HG02870 (cell line): ENCODE measurements at regions not wholly inside any gene's neighbourhood (a gene's known extent, or its start where the extent isn't known, plus 50 kb on each side); places are given as distances from the start of the nearest gene placed in this dataset.
"Not testable (repeated sequence)": the region's sequence is repeated elsewhere in the genome, so short reads cannot be mapped to it uniquely, and the experiment has no call there.

Experiments
- ATAC-seq: cut with Tn5 transposase; IDR thresholded peaks from one replicate; pipeline ENCODE4 v1.9.1; 2021; ENCODE audit warnings: mild to moderate bottlenecking, moderate library complexity; ENCODE audit not compliant: unreplicated experiment

GRCh38 chr2:66632882-66633281, 198.0 kb downstream of the MEIS1 start:
- not testable (repeated sequence) for ATAC-seq

- no peak for ATAC-seq
These were observed 198.7 kb downstream of the MEIS1 start for GRCh38 chr2:66633631-66634030.

GRCh38 chr2:66634784-66635183, 199.9 kb downstream of the MEIS1 start:
- no peak for ATAC-seq

- no peak for ATAC-seq
These were observed 206.8 kb downstream of the MEIS1 start for GRCh38 chr2:66641685-66642084.

GRCh38 chr2:66648081-66648480, 213.2 kb downstream of the MEIS1 start:
- ATAC-seq = not testable (repeated sequence)

GRCh38 chr2:66649006-66649405, 214.1 kb downstream of the MEIS1 start:
- no peak for ATAC-seq

GRCh38 chr2:66651295-66651694, 216.4 kb downstream of the MEIS1 start:
- no peak for ATAC-seq

GRCh38 chr2:66660804-66661203, 225.9 kb downstream of the MEIS1 start:
- no peak for ATAC-seq

GRCh38 chr2:66661253-66662173, 226.6 kb downstream of the MEIS1 start:
- ATAC-seq = no peak

- no peak for ATAC-seq
These were observed 230.4 kb downstream of the MEIS1 start for GRCh38 chr2:66665124-66665984.

- no peak for ATAC-seq
These were observed 232.4 kb downstream of the MEIS1 start for GRCh38 chr2:66667301-66667700.

- no peak for ATAC-seq
These were observed 238.4 kb downstream of the MEIS1 start for GRCh38 chr2:66673286-66673685.

- no peak for ATAC-seq
These were observed 239.2 kb downstream of the MEIS1 start for GRCh38 chr2:66674087-66674486.

- ATAC-seq = no peak
These were observed 240.7 kb downstream of the MEIS1 start for GRCh38 chr2:66675591-66675990.

- no peak for ATAC-seq
These were observed 244.5 kb downstream of the MEIS1 start for GRCh38 chr2:66679442-66679841.

GRCh38 chr2:66682476-66682875, 247.6 kb downstream of the MEIS1 start:
- ATAC-seq = no peak

GRCh38 chr2:66683064-66683463, 248.1 kb downstream of the MEIS1 start:
- ATAC-seq = no peak

GRCh38 chr2:66683599-66683998, 248.7 kb downstream of the MEIS1 start:
- no peak for ATAC-seq

GRCh38 chr2:66684289-66684688, 249.4 kb downstream of the MEIS1 start:
- no peak for ATAC-seq

- no peak for ATAC-seq
These were observed 251.8 kb downstream of the MEIS1 start for GRCh38 chr2:66686755-66687154.

GRCh38 chr2:66688951-66689350, 254.0 kb downstream of the MEIS1 start:
- ATAC-seq = no peak
